BJ (cell line): ENCODE measurements at regions not wholly inside any gene's neighbourhood (a gene's known extent, or its start where the extent isn't known, plus 50 kb on each side); places are given as distances from the start of the nearest gene placed in this dataset.

Source experiments
- CTCF ChIA-PET: fragments of 350-600 bp; formaldehyde crosslinking; extraction: SDS; loops from one replicate; lab custom pipeline; 2021; ENCODE audit warnings: antibody characterized with exemption, inconsistent platforms; lab: Yijun Ruan, JAX
- POLR2A ChIA-PET: fragments of 300-600 bp; sonication (Branson Sonifier 250); formaldehyde crosslinking; extraction: SDS; loops from one replicate; lab custom pipeline; 2021; ENCODE audit warnings: antibody characterized with exemption; lab: Charles Lee
- DNase-seq: peaks from one replicate; pipeline ENCODE4 v3.0.0-alpha.2; 2011; ENCODE audit warnings: low read depth
- H3K27me3 ChIP-seq: 2 replicates; pipeline ENCODE4 v1.6.0; 2011; ENCODE audit warnings: low read length; ENCODE audit not compliant: control insufficient read depth, insufficient read depth
- H3K36me3 ChIP-seq: 2 replicates; pipeline ENCODE4 v1.5.1; 2011; ENCODE audit warnings: low read length; ENCODE audit not compliant: control insufficient read depth, insufficient read depth
- H3K4me3 ChIP-seq: 2 replicates; pipeline ENCODE4 v1.5.1; 2011; ENCODE audit warnings: low read depth, mild to moderate bottlenecking, control low read depth, low read length
- TF ChIP-seq, protein P1 (sequence below): IDR thresholded peaks from 2 replicates; pipeline ENCODE4 v1.5.1; 2011; ENCODE audit warnings: low read depth, mild to moderate bottlenecking, control low read depth, inconsistent platforms, low read length, moderate library complexity; ENCODE audit not compliant: insufficient read depth

DNA sequence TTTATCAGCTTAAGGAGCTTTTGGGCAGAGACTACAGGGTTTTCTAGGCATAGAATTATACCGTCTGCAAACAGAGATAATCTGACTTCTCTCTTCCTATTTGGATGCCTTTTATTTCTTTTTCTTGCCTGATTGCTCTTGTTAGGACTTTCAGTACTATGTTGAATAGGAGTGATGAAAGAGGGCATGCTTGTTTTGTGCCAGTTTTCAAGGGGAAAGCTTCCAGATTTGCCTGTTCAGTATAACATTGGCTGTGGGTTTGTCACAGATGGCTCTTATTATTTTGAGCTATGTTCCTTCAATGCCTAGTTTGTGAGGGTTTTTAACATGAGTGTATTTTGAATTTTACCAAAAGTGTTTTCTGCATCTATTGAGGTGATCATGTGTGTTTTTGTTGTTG lies 192.8 kb upstream of the PHACTR1 start:
- CTCF ChIA-PET: no interaction called here
- H3K27me3 ChIP-seq: no peaks in the 10 kb centered on the region
- no peaks in the 10 kb centered on the region for H3K36me3 ChIP-seq
- H3K4me3 ChIP-seq: no peak overlapping the region
- DNase-seq: no peak
- TF ChIP-seq, protein P1, sequence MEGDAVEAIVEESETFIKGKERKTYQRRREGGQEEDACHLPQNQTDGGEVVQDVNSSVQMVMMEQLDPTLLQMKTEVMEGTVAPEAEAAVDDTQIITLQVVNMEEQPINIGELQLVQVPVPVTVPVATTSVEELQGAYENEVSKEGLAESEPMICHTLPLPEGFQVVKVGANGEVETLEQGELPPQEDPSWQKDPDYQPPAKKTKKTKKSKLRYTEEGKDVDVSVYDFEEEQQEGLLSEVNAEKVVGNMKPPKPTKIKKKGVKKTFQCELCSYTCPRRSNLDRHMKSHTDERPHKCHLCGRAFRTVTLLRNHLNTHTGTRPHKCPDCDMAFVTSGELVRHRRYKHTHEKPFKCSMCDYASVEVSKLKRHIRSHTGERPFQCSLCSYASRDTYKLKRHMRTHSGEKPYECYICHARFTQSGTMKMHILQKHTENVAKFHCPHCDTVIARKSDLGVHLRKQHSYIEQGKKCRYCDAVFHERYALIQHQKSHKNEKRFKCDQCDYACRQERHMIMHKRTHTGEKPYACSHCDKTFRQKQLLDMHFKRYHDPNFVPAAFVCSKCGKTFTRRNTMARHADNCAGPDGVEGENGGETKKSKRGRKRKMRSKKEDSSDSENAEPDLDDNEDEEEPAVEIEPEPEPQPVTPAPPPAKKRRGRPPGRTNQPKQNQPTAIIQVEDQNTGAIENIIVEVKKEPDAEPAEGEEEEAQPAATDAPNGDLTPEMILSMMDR: no peak
- POLR2A ChIA-PET: no interaction called here

GRCh38 chr6:12525276-12525675 lies 191.3 kb upstream of the PHACTR1 start:
- TF ChIP-seq, protein P1: no peak
- CTCF ChIA-PET: no interaction called here
- Histone ChIP-seq H3K36me3 (no peaks in the 10 kb centered on the region), H3K4me3 (no peak overlapping the region), H3K27me3 (no peaks in the 10 kb centered on the region)
- POLR2A ChIA-PET: no interaction called here
- no peak for DNase-seq

DNA sequence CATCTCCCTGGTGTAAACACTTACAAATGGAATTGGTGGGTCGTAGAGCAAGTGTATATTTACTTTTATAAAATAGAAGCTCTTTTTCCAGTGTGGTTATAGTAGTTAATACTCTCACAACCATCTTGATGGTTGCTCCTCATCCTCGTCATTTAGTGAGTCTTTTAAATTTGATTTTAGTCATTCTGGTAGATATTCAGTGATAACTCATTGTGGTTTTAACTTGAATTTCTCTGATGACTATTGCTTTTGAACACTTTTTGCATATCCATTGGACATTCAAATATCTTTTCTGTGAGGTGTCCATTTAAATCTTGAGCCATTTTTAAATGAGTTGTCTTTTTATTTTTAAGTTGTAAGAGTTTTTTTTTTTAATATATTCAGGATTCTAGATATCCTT lies 189.2 kb upstream of the PHACTR1 start:
- POLR2A ChIA-PET: no interaction called here

DNA sequence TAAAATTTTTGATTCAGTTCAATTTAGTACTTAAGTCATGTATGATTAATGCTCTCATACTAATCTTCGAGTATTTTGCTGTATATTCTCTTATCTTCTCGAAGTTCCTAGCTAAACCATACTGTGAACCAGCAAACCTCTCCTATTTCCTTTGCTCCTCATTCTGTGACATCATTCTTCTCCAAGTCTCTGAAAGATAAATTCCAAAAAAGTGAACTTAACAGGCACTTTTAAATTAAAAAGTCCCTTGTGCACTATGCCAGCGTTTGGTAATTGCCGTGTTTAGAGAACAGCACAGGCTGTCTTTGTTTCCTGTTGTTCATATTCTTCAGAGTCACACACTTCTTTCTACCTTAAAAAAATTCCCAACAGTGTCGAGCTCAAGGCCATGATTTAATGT lies 188.4 kb upstream of the PHACTR1 start:
- H3K4me3 ChIP-seq: no peak overlapping the region
- ChIA-PET POLR2A (no interaction called here), CTCF (interaction anchor here (0.7 kb wide), 1 partner anchor 8 kb away, joined by 3 read pairs; no protein-coding TSS in a partner anchor)
- TF ChIP-seq, protein P1: no peak
- H3K27me3 ChIP-seq: no peaks in the 10 kb centered on the region
- DNase-seq: no peak
- H3K36me3 ChIP-seq: no peaks in the 10 kb centered on the region

More for the DNA sequence above, 189.2 kb upstream of the PHACTR1 start:
- no peaks in the 10 kb centered on the region for H3K36me3 ChIP-seq
- H3K4me3 ChIP-seq: no peak overlapping the region
- no peak for DNase-seq
- TF ChIP-seq, protein P1: no peak
- CTCF ChIA-PET: interaction anchor here (1.2 kb wide), 1 partner anchor 30 kb away, joined by 3 read pairs; no protein-coding TSS in a partner anchor
- no peaks in the 10 kb centered on the region for H3K27me3 ChIP-seq

DNA sequence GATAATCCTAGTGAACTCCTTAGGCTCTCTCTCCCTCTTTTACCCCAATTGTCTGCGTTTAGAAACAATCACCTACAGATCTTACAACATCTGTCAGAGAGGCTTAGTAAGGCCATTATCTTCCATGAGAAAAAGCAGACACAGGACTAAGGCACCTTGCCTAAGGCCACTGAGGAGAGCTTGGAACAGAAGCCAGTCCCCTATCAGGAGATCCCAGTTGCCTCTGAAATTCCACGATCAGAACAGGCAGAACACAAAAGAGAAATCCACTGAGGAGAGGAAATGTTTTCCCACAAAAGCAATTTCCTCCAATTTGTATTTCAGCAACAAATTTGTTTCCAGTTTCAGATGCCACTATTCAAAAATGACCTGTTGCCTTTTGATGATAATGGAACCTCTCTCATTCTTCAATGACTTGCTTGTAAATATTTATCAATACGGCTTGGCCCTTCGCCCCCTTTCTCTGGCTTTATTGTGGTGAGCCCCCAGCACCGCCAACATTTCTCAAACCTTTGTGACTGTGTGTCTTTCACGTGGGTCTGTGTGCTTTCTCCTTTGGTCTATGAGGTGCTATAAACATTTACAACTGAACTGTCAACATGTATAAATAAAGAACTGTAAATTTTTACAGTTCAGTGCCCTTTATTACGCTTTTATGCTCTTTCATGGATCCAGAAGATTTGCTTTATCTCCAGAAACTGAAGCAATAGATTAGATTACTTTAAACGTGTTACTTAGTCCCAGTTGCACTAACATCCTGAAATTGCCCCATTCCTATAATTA lies 187.8 kb upstream of the PHACTR1 start:
- Histone ChIP-seq H3K36me3 (no peaks in the 10 kb centered on the region), H3K27me3 (no peaks in the 10 kb centered on the region), H3K4me3 (no peak overlapping the region)
- TF ChIP-seq, protein P1: no peak
- DNase-seq: no peak
- POLR2A ChIA-PET: no interaction called here
- CTCF ChIA-PET: interaction anchor here (0.7 kb wide), 1 partner anchor 9 kb away, joined by 3 read pairs; no protein-coding TSS in a partner anchor
